Fibroblast of upper back skin (primary cell): ENCODE measurements at regions not wholly inside any gene's neighbourhood (a gene's known extent, or its start where the extent isn't known, plus 50 kb on each side); places are given as distances from the start of the nearest gene placed in this dataset.
A peak's percentile ranks its signal among the peaks of the same experiment; 100 is the strongest.

Experiments
- DNase-seq: peaks from one replicate; pipeline ENCODE4 v3.0.0-alpha.2; 2013

- DNase-seq = peak; percentile 94
Observed at GRCh38 chr12:115149685-115150378, 465.9 kb upstream of the TBX3 start.

GRCh38 chr12:115149279-115149678, 465.3 kb upstream of the TBX3 start:
- DNase-seq = peak; percentile 17

GRCh38 chr12:115147916-115148315, 463.9 kb upstream of the TBX3 start:
- no peak for DNase-seq

GRCh38 chr12:115146453-115146852, 462.5 kb upstream of the TBX3 start:
- no peak for DNase-seq

- no peak for DNase-seq
Observed at GRCh38 chr12:115144425-115144824, 460.4 kb upstream of the TBX3 start.

- no peak for DNase-seq
Observed at GRCh38 chr12:115140981-115141655, 457.1 kb upstream of the TBX3 start.

- no peak for DNase-seq
Observed at GRCh38 chr12:115137812-115138521, 454.0 kb upstream of the TBX3 start.

- peak; percentile 58 for DNase-seq
Observed at GRCh38 chr12:115135800-115136211, 451.8 kb upstream of the TBX3 start.

- DNase-seq = no peak
Observed at GRCh38 chr12:115134298-115134697, 450.3 kb upstream of the TBX3 start.

- no peak for DNase-seq
Observed at GRCh38 chr12:115132905-115133304, 448.9 kb upstream of the TBX3 start.

- DNase-seq = peak; percentile 31
Observed at GRCh38 chr12:115132145-115132544, 448.2 kb upstream of the TBX3 start.

- no peak for DNase-seq
Observed at GRCh38 chr12:115129727-115130126, 445.8 kb upstream of the TBX3 start.

GRCh38 chr12:115121053-115121452, 437.1 kb upstream of the TBX3 start:
- DNase-seq = no peak

- DNase-seq = no peak
Observed at GRCh38 chr12:115118177-115118724, 434.3 kb upstream of the TBX3 start.

- DNase-seq = no peak
Observed at GRCh38 chr12:115114140-115114539, 430.2 kb upstream of the TBX3 start.

GRCh38 chr12:115109863-115110262, 425.9 kb upstream of the TBX3 start:
- no peak for DNase-seq

- no peak for DNase-seq
Observed at GRCh38 chr12:115108129-115109100, 424.4 kb upstream of the TBX3 start.

- DNase-seq = peak; percentile 43
Observed at GRCh38 chr12:115103884-115104883, 420.2 kb upstream of the TBX3 start.

GRCh38 chr12:115102450-115102849, 418.5 kb upstream of the TBX3 start:
- no peak for DNase-seq

GRCh38 chr12:115101520-115101919, 417.5 kb upstream of the TBX3 start:
- DNase-seq = no peak

- peak; percentile 4 for DNase-seq
Observed at GRCh38 chr12:115097416-115097815, 413.4 kb upstream of the TBX3 start.
